Retinal pigment epithelial cell (primary cell): ENCODE measurements at regions not wholly inside any gene's neighbourhood (a gene's known extent, or its start where the extent isn't known, plus 50 kb on each side); places are given as distances from the start of the nearest gene placed in this dataset.

Experiments used
- DNase-seq: peaks from one replicate; pipeline ENCODE4 v3.0.0-alpha.2; 2010; ENCODE audit warnings: low read depth
- H3K4me3 ChIP-seq: 2 replicates; pipeline ENCODE4 v1.5.1; 2011; ENCODE audit warnings: mild to moderate bottlenecking, low read length, control low read depth, moderate library complexity
- CTCF ChIP-seq: conservative IDR thresholded peaks from 2 replicates; pipeline ENCODE4 v1.5.1; 2011; ENCODE audit warnings: low read depth, low read length, control low read depth, inconsistent platforms

- DNase-seq = no peak
- TF ChIP-seq CTCF = no peak
- H3K4me3 ChIP-seq = no peak overlapping the region
Observed at GRCh38 chr6:1463751-1464426, 74.5 kb downstream of the FOXF2 start.

- H3K4me3 ChIP-seq = no peak overlapping the region
- TF ChIP-seq CTCF = no peak
- no peak for DNase-seq
Observed at GRCh38 chr6:1464781-1465370, 75.5 kb downstream of the FOXF2 start.

- H3K4me3 ChIP-seq = no peak overlapping the region
- TF ChIP-seq CTCF = no peak
- no peak for DNase-seq
Observed at GRCh38 chr6:1468126-1468525, 78.8 kb downstream of the FOXF2 start.

DNA sequence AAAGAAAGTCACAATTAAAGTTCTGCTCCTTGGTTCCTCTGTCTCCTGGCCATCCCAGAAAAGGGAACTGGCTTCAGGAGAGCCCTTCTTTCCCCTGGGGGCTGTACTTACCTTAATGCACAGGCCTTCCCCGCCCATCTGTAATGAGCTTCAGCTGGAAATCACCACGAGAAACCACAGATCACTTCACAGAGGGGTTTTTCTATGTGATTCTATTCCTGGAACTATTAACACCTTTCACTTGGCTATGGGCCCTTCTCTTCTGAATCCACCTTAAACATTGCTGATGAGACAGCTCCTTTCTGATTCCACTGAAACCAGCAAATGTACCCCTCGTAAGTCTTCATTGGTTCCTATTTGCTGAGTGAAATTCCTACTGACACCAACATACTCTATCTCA lies 80.7 kb downstream of the FOXF2 start:
- DNase-seq = no peak
- no peak for TF ChIP-seq CTCF
- no peak overlapping the region for H3K4me3 ChIP-seq

- no peak for DNase-seq
- TF ChIP-seq CTCF = no peak
- no peak overlapping the region for H3K4me3 ChIP-seq
Observed at GRCh38 chr6:1472643-1473042, 83.3 kb downstream of the FOXF2 start.

DNA sequence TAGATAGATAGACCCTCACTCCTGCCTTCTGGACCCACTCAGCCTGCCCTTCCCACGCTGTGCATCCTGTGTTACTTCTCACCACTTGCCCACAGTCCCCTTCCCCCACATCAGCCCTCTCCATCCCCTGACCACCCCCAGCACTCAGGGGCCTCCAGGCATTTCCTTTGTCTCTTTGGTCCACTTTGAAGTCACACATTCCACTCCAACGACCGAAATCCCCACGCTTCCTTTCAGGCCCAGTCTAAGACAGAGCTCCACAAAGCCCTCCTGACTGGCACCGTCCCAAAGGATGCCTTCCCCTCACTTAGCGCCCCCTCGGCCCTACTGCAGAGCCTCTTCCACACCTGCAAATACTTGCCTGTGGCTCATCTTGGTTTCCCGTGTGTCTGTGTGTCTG lies 83.8 kb downstream of the FOXF2 start:
- no peak for DNase-seq
- no peak overlapping the region for H3K4me3 ChIP-seq
- TF ChIP-seq CTCF = no peak

DNA sequence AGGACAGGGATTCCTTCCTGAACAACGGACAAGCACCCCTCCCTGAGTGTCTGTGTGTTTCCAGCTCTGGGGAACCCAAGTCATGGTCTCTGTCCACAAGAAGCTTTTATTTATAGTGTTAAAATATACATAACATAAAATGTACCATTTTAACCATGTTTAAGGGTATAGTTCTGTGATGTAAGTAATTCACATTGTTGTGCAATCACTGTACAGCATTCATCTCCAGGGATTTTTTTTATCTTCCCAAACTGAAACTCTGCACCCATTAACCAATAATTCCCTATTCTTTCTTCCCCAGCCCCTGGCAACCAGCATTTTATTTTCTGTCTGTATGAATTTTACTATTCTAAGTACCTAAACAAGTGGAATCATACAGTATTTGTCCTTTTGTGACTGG lies 84.2 kb downstream of the FOXF2 start:
- no peak for DNase-seq

More for the DNA sequence above, 84.2 kb downstream of the FOXF2 start:
- TF ChIP-seq CTCF = no peak
- H3K4me3 ChIP-seq = no peak overlapping the region
